CD4-positive, alpha-beta T cell (primary cell): ENCODE measurements at regions not wholly inside any gene's neighbourhood (a gene's known extent, or its start where the extent isn't known, plus 50 kb on each side); places are given as distances from the start of the nearest gene placed in this dataset.
A peak's percentile ranks its signal among the peaks of the same experiment; 100 is the strongest.

Experiments used
- ATAC-seq: fragments of 200-7000 bp; cut with Tn5 transposase; one replicate; pipeline ENCODE4 v1.10.0; 2022; ENCODE audit warnings: mild to moderate bottlenecking; ENCODE audit not compliant: poor library complexity
- CTCF ChIA-PET: fragments of 350-600 bp; sonication (Branson Sonifier 250); formaldehyde crosslinking; loops from one replicate; lab custom pipeline; 2021; ENCODE audit warnings: antibody characterized with exemption, inconsistent platforms; lab: Charles Lee
- POLR2A ChIA-PET: fragments of 350-600 bp; sonication (Branson Sonifier 250); formaldehyde crosslinking; loops from one replicate; lab custom pipeline; 2021; ENCODE audit warnings: antibody characterized with exemption, inconsistent platforms; lab: Charles Lee
- DNase-seq, 14 experiments: peaks; one replicate each; pipeline ENCODE4 v3.0.0-alpha.2; 2013 to 2020; ENCODE audit warnings: mixed read lengths in 2 of 14
- H3K27ac ChIP-seq, 2 donors: one replicate each; pipeline versions ENCODE4 v1.5.1 to v1.7.0; 2013; ENCODE audit warnings: low read length in 2 of 2, low read depth in 1 of 2, mild to moderate bottlenecking in 1 of 2
- H3K27me3 ChIP-seq, 2 experiments: 1 replicate in 1 of 2; 2 replicates in 1 of 2; pipeline versions ENCODE4 v1.6.1 to v1.7.0; 2013; ENCODE audit warnings: low read length in 2 of 2, control low read depth in 1 of 2, mild to moderate bottlenecking in 1 of 2, moderate library complexity in 1 of 2; ENCODE audit not compliant: insufficient read depth in 2 of 2, control insufficient read depth in 1 of 2
- H3K36me3 ChIP-seq: one replicate; pipeline ENCODE4 v1.6.1; 2013; ENCODE audit warnings: low read length, control low read depth; ENCODE audit not compliant: insufficient read depth
- H3K4me1 ChIP-seq: one replicate; pipeline ENCODE4 v1.6.1; 2013; ENCODE audit warnings: low read length, control low read depth; ENCODE audit not compliant: insufficient read depth
- H3K4me3 ChIP-seq: one replicate; pipeline ENCODE4 v1.5.1; 2013; ENCODE audit warnings: mild to moderate bottlenecking, low read length, moderate library complexity
- H3K9me3 ChIP-seq, 2 experiments: 1 replicate in 1 of 2; 2 replicates in 1 of 2; pipeline versions ENCODE4 v1.6.1 to v1.7.0; 2013; ENCODE audit warnings: low read length in 2 of 2, mild to moderate bottlenecking in 2 of 2, control low read depth in 1 of 2, moderate library complexity in 1 of 2; ENCODE audit not compliant: control insufficient read depth in 1 of 2, insufficient read depth in 1 of 2
- H3K27ac Mint-ChIP-seq: one replicate; pipeline ENCODE4 v1.8.0; 2020; ENCODE audit warnings: mixed read lengths
- H3K27me3 Mint-ChIP-seq: one replicate; pipeline ENCODE4 v1.8.0; 2021; ENCODE audit warnings: mixed read lengths
- H3K36me3 Mint-ChIP-seq: one replicate; pipeline ENCODE4 v1.8.0; 2021; ENCODE audit warnings: low read depth, mixed read lengths
- H3K4me1 Mint-ChIP-seq: one replicate; pipeline ENCODE4 v1.8.0; 2021; ENCODE audit warnings: low read depth, mixed read lengths
- H3K4me3 Mint-ChIP-seq: one replicate; pipeline ENCODE4 v1.8.0; 2020; ENCODE audit warnings: mild to moderate bottlenecking, mixed read lengths
- H3K9me3 Mint-ChIP-seq: one replicate; pipeline ENCODE4 v1.8.0; 2020; ENCODE audit warnings: mixed read lengths
- CTCF ChIP-seq: fragments of 200-600 bp; IDR thresholded peaks from one replicate; pipeline ENCODE4 v1.8.0; 2022; ENCODE audit warnings: antibody characterized with exemption, mild to moderate bottlenecking
- intact Hi-C, 2 experiments: fragments of 100-400 bp; cut with DNase I in 1 of 2; cut with micrococcal nuclease in 1 of 2; formaldehyde crosslinking; loops; one replicate each; pipeline versions ENCODE4 v1.15.1 to v1.9.0; 2023 to 2025; cut with DNase I, micrococcal nuclease

- CTCF ChIA-PET, result interaction anchor here (1.0 kb wide), 1 partner anchor 41 kb away, joined by 4 read pairs; no protein-coding TSS in a partner anchor
- H3K27me3 ChIP-seq, result no peaks in the 10 kb centered on the region
- H3K9me3 Mint-ChIP-seq, result no peaks in the 10 kb centered on the region
- peaks cover 0 to 9% of the 10 kb centered on the region in 2 experiments for H3K9me3 ChIP-seq
- H3K4me3 ChIP-seq, result no peak overlapping the region
- H3K27me3 Mint-ChIP-seq, result no peaks in the 10 kb centered on the region
- POLR2A ChIA-PET, result interaction anchor here (0.6 kb wide), 1 partner anchor 231 kb away, joined by 3 read pairs; no protein-coding TSS in a partner anchor
- H3K27ac Mint-ChIP-seq, result no peak overlapping the region
- H3K4me1 Mint-ChIP-seq, result no peaks in the 10 kb centered on the region
- H3K27ac ChIP-seq, result no peak overlapping the region
- H3K4me3 Mint-ChIP-seq, result no peak overlapping the region
- intact Hi-C loops, result no loop called here
- H3K36me3 Mint-ChIP-seq, result no peaks in the 10 kb centered on the region
- TF ChIP-seq CTCF, result no peak
- DNase-seq (peak in 1 of 14 experiments; percentile 8), ATAC-seq (no peak)
- H3K4me1 ChIP-seq, result no peaks in the 10 kb centered on the region
- H3K36me3 ChIP-seq, result no peaks in the 10 kb centered on the region
Measured at GRCh38 chr10:5582736-5583135, 58.0 kb downstream of the CALML3 start.

DNA sequence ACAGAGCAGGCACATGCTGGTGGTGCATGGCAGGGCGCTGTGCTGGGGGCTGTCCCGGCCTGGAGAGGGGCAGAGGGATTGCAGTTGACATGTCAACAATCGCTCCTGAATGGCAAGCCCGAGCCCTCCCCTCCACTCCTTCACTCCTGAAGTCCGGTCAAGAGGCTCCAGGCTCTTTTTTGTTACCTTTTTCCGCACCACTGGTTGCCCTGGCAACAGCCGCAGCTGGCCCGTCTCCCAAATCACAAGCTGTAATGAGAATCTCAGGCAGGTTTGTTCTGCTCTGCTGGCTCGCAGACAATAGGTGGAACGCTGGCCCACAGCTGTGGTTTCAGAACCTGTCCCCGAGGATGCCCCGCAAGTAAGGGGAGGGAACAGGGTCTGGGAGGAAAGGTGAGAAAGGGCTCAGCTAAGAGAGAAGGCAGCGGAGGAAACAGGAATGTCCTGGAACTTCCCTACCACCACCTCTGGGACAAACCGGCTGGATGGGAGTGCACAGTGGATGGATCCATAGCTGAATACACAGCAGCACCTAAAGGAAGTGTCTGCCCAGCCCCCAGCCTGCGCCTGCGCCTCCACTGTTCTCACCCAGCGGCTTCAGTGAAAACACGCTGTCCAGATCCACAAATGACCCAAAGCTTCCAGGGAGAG is 58.9 kb downstream of the CALML3 start:
- H3K9me3 ChIP-seq, result peaks cover 0 to 9% of the 10 kb centered on the region in 2 experiments
- Mint-ChIP-seq H3K27ac (no peak overlapping the region), H3K36me3 (no peaks in the 10 kb centered on the region), H3K4me3 (no peak overlapping the region), H3K4me1 (no peaks in the 10 kb centered on the region), H3K9me3 (no peaks in the 10 kb centered on the region), H3K27me3 (no peaks in the 10 kb centered on the region)
- H3K27ac ChIP-seq, result no peak overlapping the region
- no peaks in the 10 kb centered on the region for H3K36me3 ChIP-seq
- intact Hi-C loops, result no loop called here
- no peaks in the 10 kb centered on the region for H3K4me1 ChIP-seq
- DNase-seq (peak in 1 of 14 experiments; percentile 10), ATAC-seq (no peak)
- CTCF ChIA-PET, result interaction anchor here (1.0 kb wide), 1 partner anchor 40 kb away, joined by 4 read pairs; no protein-coding TSS in a partner anchor
- no peak for TF ChIP-seq CTCF
- H3K4me3 ChIP-seq, result no peak overlapping the region
- H3K27me3 ChIP-seq, result no peaks in the 10 kb centered on the region
- POLR2A ChIA-PET, result interaction anchor here (0.7 kb wide), 1 partner anchor 135 kb away, joined by 3 read pairs; no protein-coding TSS in a partner anchor

DNA sequence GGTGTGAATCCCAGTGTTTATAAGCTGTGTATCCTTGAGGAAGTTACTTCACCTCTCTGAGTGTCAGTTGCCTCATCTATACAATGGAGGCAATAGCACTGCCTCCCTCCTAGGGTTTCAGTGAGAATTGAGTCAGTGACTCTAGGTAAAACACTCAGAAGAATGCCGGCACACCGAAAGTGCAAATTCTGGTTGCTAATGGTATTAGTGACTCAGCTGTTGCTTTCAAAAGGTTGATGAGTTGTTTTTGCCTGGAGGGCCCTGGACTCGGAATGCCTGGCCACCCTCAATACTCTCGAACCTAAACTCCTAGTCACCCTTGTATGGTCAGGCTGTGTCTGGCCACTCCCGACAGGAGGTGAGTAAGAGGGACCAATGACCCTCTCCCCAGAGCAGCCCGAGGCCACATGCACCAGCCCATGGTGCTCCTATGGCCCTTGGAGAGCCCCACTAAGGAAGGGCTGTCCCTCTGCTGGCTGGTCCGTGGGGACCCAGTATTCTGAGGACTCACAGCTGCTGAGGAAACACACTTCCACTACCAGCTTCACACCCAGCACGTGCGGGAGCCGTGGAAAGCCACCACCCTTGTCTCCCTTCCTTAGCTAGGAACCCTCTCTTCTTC is 60.2 kb downstream of the CALML3 start:
- H3K27me3 ChIP-seq, result no peaks in the 10 kb centered on the region
- CTCF ChIA-PET, result no interaction called here
- intact Hi-C loops, result loop anchor here in 1 of 2 experiments (5.0 kb wide), 1 partner anchor 58 kb away; no protein-coding TSS in a partner anchor
- DNase-seq, result peak in 1 of 14 experiments; percentile 4
- Mint-ChIP-seq H3K36me3 (no peaks in the 10 kb centered on the region), H3K4me1 (peaks cover 5% of the 10 kb centered on the region), H3K27ac (no peak overlapping the region), H3K4me3 (no peak overlapping the region), H3K27me3 (no peaks in the 10 kb centered on the region), H3K9me3 (no peaks in the 10 kb centered on the region)
- ATAC-seq, result no peak
- POLR2A ChIA-PET, result no interaction called here
- H3K4me1 ChIP-seq, result peaks cover 3% of the 10 kb centered on the region
- H3K9me3 ChIP-seq, result peaks cover 0 to 9% of the 10 kb centered on the region in 2 experiments
- TF ChIP-seq CTCF, result no peak
- H3K27ac ChIP-seq, result no peak overlapping the region
- no peak overlapping the region for H3K4me3 ChIP-seq
- H3K36me3 ChIP-seq, result no peaks in the 10 kb centered on the region
